Aorta (tissue), 5 donors: ENCODE measurements at regions not wholly inside any gene's neighbourhood (a gene's known extent, or its start where the extent isn't known, plus 50 kb on each side); places are given as distances from the start of the nearest gene placed in this dataset.

ENCODE experiments used
- ATAC-seq: fragments of 200-7000 bp; cut with Tn5 transposase; one replicate; pipeline ENCODE4 v1.9.1; 2022; ENCODE audit warnings: moderate library complexity; ENCODE audit not compliant: low FRiP score
- DNase-seq, 2 donors: peaks; one replicate each; pipeline ENCODE4 v3.0.0-alpha.2; 2020
- H3K27ac ChIP-seq, 2 donors: one replicate each; pipeline ENCODE4 v1.5.1; 2013; ENCODE audit warnings: low read length in 2 of 2, mild to moderate bottlenecking in 2 of 2, moderate library complexity in 2 of 2, control low read depth in 1 of 2, inconsistent platforms in 1 of 2, low read depth in 1 of 2
- H3K27me3 ChIP-seq, 2 donors: one replicate each; pipeline ENCODE4 v1.6.1; 2013; ENCODE audit warnings: control low read depth in 1 of 2, low read length in 1 of 2, mild to moderate bottlenecking in 1 of 2, moderate library complexity in 1 of 2; ENCODE audit not compliant: insufficient read depth in 2 of 2, control insufficient read depth in 1 of 2
- H3K36me3 ChIP-seq, 2 donors: one replicate each; pipeline ENCODE4 v1.6.1; 2013; ENCODE audit warnings: control low read depth in 1 of 2, low read length in 1 of 2, mild to moderate bottlenecking in 1 of 2; ENCODE audit not compliant: insufficient read depth in 2 of 2, control insufficient read depth in 1 of 2
- H3K4me1 ChIP-seq, 2 donors: one replicate each; pipeline ENCODE4 v1.6.1; 2013; ENCODE audit warnings: low read length in 2 of 2, control low read depth in 1 of 2, mild to moderate bottlenecking in 1 of 2, moderate library complexity in 1 of 2; ENCODE audit not compliant: insufficient read depth in 2 of 2, control insufficient read depth in 1 of 2
- H3K4me3 ChIP-seq, 2 donors: one replicate each; pipeline ENCODE4 v1.5.1; 2013; ENCODE audit warnings: low read length in 2 of 2, control low read depth in 1 of 2, mild to moderate bottlenecking in 1 of 2
- H3K9me3 ChIP-seq: one replicate; pipeline ENCODE4 v1.6.1; 2013; ENCODE audit warnings: mild to moderate bottlenecking, low read length; ENCODE audit not compliant: control insufficient read depth
- WGBS, 2 donors: extraction: QIAGEN DNeasy Blood & Tissue Kit; methylation state at CpG; one replicate each; pipeline ENCODE4 v1.1.7; 2013; 5-methylcytosine and 5-hydroxymethylcytosine counted together
- intact Hi-C, 2 donors: fragments of 100-400 bp; cut with DNase I; formaldehyde crosslinking; loops; one replicate each; pipeline versions ENCODE4 v1.14.2 to v1.15.0; 2022
- donor health status: healthy with polysubstance abuse.
- donor health status: Bipolar disorder and iron deficiency.
- donor health status: DM: no; HTN: no; CAD: no.
- donor health status: DM: no; HTN: no; CAD: no.
- donor health status: DM: yes; HTN: yes; CAD: no.

DNA sequence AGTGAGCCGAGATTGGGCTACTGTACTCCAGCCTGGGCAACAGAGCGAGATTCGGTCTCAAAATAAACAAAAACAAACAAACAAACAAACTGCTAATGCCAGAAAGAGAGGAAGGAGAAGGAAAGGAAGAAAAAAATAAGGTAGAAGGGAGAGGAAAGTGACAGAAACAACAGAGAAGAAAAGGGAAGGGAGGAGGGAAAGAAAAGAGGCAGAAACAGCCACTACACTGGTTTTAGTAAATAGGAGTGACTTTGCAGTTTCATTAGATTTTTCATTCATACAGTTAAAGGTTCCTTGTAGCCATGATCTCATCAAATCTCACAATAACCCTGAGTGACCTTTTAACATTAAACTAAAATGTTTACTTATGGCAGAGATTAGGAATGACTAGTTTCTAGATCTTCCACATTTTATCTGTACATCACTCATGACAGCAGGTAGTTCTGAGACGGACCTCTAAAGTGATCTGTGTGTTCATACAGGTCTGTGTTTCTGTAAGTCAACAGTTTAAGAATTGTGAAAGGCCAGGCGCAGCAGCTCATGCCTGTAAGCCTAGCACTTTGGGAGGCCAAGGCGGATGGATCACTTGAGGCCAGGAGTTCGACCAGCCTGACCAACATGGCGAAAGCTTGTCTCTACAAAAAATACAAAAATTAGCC is 191.3 kb upstream of the KLF14 start:
- ATAC-seq (no peak), DNase-seq (no peak)
- Histone ChIP-seq H3K27me3 (no peaks in the 10 kb centered on the region), H3K9me3 (no peaks in the 10 kb centered on the region), H3K4me1 (peaks cover 0 to 10% of the 10 kb centered on the region in 2 donors), H3K4me3 (no peak overlapping the region), H3K36me3 (no peaks in the 10 kb centered on the region), H3K27ac (no peak overlapping the region)
- intact Hi-C loops, result no loop called here
- 94% methylated on average over 8 of the region's 8 CpGs for WGBS, 2 donors

DNA sequence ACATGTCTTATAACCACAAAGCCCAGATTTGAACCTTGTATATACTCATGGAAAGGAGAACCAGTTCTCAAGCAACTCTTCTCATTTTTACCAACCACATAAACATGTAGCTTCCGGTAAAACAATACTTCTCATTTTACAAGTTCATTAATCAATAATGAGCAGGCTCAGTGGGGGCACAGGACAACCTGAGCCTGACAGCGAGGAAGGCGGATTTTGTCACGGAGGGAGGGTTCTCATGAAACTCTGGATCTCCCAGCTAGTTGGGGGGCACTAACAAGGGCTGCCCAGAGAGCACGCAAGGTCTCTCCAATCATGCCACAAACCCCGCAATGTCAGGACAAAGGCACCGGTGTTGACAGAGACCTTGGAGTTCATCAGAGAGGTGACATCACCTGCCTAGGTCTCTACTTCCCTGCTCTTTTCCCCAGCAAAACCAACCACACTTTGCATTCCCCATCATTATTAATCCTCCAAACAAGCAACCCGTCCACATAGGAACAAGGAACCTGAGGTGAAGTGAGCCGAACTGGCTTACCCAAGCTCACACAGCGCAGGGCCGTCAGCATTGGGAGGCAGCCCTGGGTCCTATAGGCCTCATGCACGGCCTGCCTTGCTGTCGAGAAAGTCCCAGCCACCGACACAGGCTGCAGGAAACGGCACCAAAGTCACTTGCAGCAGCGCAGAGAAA is 192.1 kb upstream of the KLF14 start:
- peaks cover 0 to 4% of the 10 kb centered on the region in 2 donors for H3K4me1 ChIP-seq
- intact Hi-C loops, result no loop called here

DNA sequence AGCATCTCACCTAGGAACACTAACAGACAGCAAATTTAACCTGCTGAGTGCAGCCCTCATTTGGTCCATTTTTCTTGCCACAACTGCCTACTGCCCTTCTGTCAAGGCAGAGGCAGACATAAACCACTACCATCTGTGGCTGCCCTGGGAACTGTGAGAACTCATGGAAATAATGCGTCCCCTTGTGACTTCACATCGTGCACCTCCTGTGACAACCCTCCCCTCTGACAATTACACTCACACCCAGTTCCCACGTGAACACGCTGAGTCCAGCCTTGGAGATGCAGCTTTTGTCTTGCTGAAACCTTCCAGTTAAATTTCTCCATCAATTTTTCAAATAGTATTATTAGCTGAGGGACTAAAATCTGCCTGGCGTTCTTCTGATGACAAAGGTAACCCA is 193.1 kb upstream of the KLF14 start:
- H3K9me3 ChIP-seq, result no peaks in the 10 kb centered on the region
- ATAC-seq, result no peak
- WGBS, 2 donors, result 80 to 86% methylated on average over 5 of the region's 5 CpGs
- H3K4me3 ChIP-seq, result no peak overlapping the region
- no peaks in the 10 kb centered on the region for H3K27me3 ChIP-seq
- H3K4me1 ChIP-seq, result peaks cover 0 to 4% of the 10 kb centered on the region in 2 donors
- intact Hi-C loops, result no loop called here
- H3K27ac ChIP-seq, result no peak overlapping the region
- H3K36me3 ChIP-seq, result no peaks in the 10 kb centered on the region
- DNase-seq, result no peak

More for the DNA sequence above, 192.1 kb upstream of the KLF14 start:
- Histone ChIP-seq H3K36me3 (no peaks in the 10 kb centered on the region), H3K27ac (no peak overlapping the region), H3K4me3 (no peak overlapping the region), H3K9me3 (no peaks in the 10 kb centered on the region), H3K27me3 (no peaks in the 10 kb centered on the region)
- 93% methylated on average over 16 of the region's 16 CpGs for WGBS, 2 donors
- DNase-seq (no peak), ATAC-seq (no peak)

DNA sequence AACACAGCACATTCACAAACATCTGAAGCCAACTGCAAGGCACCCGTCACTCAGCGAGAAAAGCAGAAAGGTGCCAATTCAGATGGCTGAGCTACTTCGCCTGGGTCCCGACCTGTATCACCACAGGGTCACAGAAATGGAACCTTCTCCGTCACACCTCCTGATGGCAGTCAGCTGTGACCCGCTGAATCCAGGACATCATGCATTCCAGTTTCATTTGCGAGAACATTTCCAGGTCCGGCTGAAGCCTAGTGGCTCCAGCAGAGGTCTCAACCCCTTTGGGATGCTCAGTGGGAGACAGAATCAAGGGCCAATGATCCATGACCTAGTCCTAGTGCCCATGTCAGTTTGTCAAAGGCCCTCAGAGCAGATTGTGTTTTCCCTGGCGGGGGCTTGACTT is 193.6 kb upstream of the KLF14 start:
- H3K4me1 ChIP-seq, result peaks cover 0 to under 1% of the 10 kb centered on the region in 2 donors
- intact Hi-C loops, result no loop called here
- DNase-seq (no peak), ATAC-seq (no peak)
- H3K4me3 ChIP-seq, result no peak overlapping the region
- no peak overlapping the region for H3K27ac ChIP-seq
- H3K9me3 ChIP-seq, result no peaks in the 10 kb centered on the region
- WGBS, 2 donors, result 91 to 93% methylated on average over 9 of the region's 9 CpGs
- no peaks in the 10 kb centered on the region for H3K36me3 ChIP-seq
- H3K27me3 ChIP-seq, result no peaks in the 10 kb centered on the region

DNA sequence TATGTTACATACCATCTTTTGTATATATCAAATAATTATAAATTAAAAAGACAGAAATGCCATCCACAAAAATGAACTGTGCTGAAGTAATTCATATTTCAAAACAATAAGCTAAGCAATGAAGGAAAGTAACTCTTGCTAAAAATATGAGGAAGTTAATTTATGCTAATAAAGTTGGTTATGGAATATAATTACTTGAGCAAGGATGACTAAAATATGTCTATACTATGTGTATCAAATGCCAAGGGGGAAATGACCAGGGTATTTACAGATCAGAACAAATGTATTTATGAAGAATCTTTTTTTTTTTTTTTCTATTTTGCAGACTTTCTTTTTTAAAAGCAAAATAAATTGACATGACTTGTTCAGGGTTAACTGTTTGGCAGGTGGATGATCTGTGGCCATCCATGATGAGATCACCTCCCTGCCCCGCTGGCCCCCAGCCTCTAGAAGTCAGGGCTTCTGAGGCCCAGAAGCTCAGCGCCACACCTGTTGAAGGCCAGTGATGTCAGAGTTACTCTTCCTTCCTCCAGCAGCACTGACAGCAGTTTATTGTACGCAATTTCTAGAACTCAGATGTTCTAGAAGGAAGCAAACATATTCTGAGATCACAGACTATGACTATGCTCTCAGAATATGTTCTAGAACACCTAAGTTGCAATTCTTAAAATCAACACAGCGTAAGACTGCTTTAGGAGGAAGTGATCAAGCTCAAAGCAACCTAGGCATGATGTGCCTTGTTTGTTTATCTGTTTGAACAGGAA is 196.1 kb upstream of the KLF14 start:
- no peak for DNase-seq
- no peaks in the 10 kb centered on the region for H3K9me3 ChIP-seq
- H3K4me3 ChIP-seq, result no peak overlapping the region
- ATAC-seq, result no peak
- H3K27ac ChIP-seq, result no peak overlapping the region
- intact Hi-C loops, result no loop called here
- H3K4me1 ChIP-seq, result no peaks in the 10 kb centered on the region
- no peaks in the 10 kb centered on the region for H3K36me3 ChIP-seq
- 89 to 90% methylated on average over 4 of the region's 4 CpGs for WGBS, 2 donors
- H3K27me3 ChIP-seq, result no peaks in the 10 kb centered on the region

DNA sequence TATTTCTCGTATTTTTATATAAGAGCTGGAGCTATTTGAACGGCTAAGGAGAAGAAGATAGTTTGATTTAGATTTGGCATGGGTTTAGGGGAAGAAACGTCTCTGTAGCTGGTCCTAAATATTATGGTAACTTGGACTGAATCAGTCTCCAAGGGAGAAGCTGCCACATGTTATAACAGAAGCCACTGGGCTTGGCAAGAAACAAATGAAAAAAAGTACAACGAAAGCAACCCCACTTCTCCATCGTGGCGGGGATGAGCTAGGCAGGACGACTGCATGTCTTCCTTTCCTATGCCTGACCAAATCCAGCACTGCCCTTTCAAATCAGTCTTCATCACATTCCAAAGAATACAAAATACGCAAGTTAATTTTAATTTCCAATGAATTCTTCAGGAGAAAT is 196.7 kb upstream of the KLF14 start:
- Histone ChIP-seq H3K4me1 (no peaks in the 10 kb centered on the region), H3K36me3 (no peaks in the 10 kb centered on the region), H3K27ac (no peak overlapping the region), H3K9me3 (no peaks in the 10 kb centered on the region), H3K4me3 (no peak overlapping the region), H3K27me3 (no peaks in the 10 kb centered on the region)
- WGBS, 2 donors, result 76 to 77% methylated on average over 8 of the region's 8 CpGs
- no peak for DNase-seq
- no peak for ATAC-seq
- intact Hi-C loops, result no loop called here

DNA sequence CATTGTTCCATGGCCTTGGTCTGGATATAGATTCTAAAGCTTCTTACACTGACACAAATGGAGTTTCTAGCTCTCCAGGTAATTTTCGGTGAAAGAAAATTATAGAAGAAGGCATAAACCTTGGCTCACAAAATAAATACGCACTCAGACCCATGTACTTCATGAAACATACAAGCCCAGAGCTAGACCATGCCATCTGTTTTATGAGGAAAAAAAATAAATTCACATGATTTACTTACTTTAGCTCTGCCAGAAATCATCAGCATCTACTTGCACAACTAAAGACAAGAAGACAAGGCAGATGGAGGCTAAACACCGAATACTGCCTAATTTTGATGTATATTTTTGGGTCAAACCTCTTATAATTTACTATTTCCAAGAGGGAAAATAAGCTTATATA is 197.4 kb upstream of the KLF14 start:
- Histone ChIP-seq H3K9me3 (no peaks in the 10 kb centered on the region), H3K4me1 (no peaks in the 10 kb centered on the region), H3K27me3 (no peaks in the 10 kb centered on the region), H3K27ac (no peak overlapping the region), H3K36me3 (no peaks in the 10 kb centered on the region), H3K4me3 (no peak overlapping the region)
- 95 to 97% methylated on average over 3 of the region's 3 CpGs for WGBS, 2 donors
- intact Hi-C loops, result no loop called here
- DNase-seq (no peak), ATAC-seq (no peak)

DNA sequence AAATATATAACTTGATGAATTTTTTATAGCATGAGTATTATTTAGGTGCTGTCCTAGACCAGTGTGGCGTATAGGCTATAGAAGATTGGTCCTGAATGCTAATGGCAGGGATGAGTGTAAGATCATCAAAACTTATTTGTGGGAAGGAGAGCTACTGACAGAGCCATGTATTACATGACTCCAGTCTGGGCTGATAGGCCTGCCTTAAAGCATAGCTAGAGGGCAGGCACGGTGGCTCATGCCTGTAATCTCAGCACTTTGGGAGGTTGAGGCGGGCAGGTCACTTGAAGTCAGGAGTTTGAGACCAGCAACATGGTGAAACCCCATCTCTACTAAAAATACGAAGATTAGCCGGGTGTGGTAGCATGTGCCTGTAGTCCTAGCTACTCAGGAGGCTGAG is 198.1 kb upstream of the KLF14 start:
- Histone ChIP-seq H3K4me1 (no peaks in the 10 kb centered on the region), H3K27ac (no peak overlapping the region), H3K4me3 (no peak overlapping the region), H3K27me3 (no peaks in the 10 kb centered on the region), H3K9me3 (no peaks in the 10 kb centered on the region), H3K36me3 (no peaks in the 10 kb centered on the region)
- WGBS, 2 donors, result 93 to 95% methylated on average over 5 of the region's 5 CpGs
- intact Hi-C loops, result no loop called here
- DNase-seq (no peak), ATAC-seq (no peak)
